ENCODE measurements at regions not wholly inside any gene's neighbourhood (a gene's known extent, or its start where the extent isn't known, plus 50 kb on each side); places are given as distances from the start of the nearest gene placed in this dataset.

GRCh38 chr3:73694983-73695757 lies 70.4 kb upstream of the PDZRN3 start:
- no peak for TF ChIP-seq EZH2 (IDR thresholded peaks at IDR 0.05; ENCODE audit: borderline replicate concordance, low read depth, low read length, poor library complexity, severe bottlenecking)
- TF ChIP-seq CTCF (conservative IDR thresholded peaks at IDR 0.05; ENCODE audit: low read depth, low read length): no peak
